T47D (cell line): ENCODE measurements at regions not wholly inside any gene's neighbourhood (a gene's known extent, or its start where the extent isn't known, plus 50 kb on each side); places are given as distances from the start of the nearest gene placed in this dataset.
"Not testable (repeated sequence)": the region's sequence is repeated elsewhere in the genome, so short reads cannot be mapped to it uniquely, and the experiment has no call there.

ENCODE experiments used
- DNase-seq, 2 experiments: peaks; one replicate each; pipeline versions ENCODE4 v3.0.0 to v3.0.0-alpha.2; 2011 to 2012; ENCODE audit warnings: low read depth in 1 of 2, low spot score in 1 of 2
- JUND ChIP-seq: IDR thresholded peaks from 2 replicates; pipeline ENCODE4 v1.6.1; 2012; ENCODE audit warnings: low read depth
- in situ Hi-C: cut with HindIII; loops from 2 replicates; pipeline ENCODE4 v1.10.0; 2016; ENCODE audit warnings: low sequenced_read_pairs, low pct_unique_long_range_greater_than_20kb

- TF ChIP-seq JUND, result no peak
- in situ Hi-C loops, result no loop called here
- no peak for DNase-seq
Measured at GRCh38 chr2:84231478-84231877, 227.6 kb downstream of the SUCLG1 start.

- no peak for TF ChIP-seq JUND
- in situ Hi-C loops, result no loop called here
- DNase-seq, result no peak
Measured at GRCh38 chr2:84224121-84224520, 235.0 kb downstream of the SUCLG1 start.

- no peak for TF ChIP-seq JUND
- no peak for DNase-seq
- in situ Hi-C loops, result no loop called here
Measured at GRCh38 chr2:84223191-84223590, 235.9 kb downstream of the SUCLG1 start.

GRCh38 chr2:84221102-84221501 is 238.0 kb downstream of the SUCLG1 start:
- in situ Hi-C loops, DNase-seq: not testable (repeated sequence)

- no peak for TF ChIP-seq JUND
- in situ Hi-C loops, result no loop called here
- DNase-seq, result no peak
Measured at GRCh38 chr2:84217456-84217855, 241.6 kb downstream of the SUCLG1 start.

- no peak for TF ChIP-seq JUND
- in situ Hi-C loops, result no loop called here
- DNase-seq, result no peak
Measured at GRCh38 chr2:84214455-84214854, 244.6 kb downstream of the SUCLG1 start.

GRCh38 chr2:84212611-84213314 is 246.3 kb downstream of the SUCLG1 start:
- no peak for TF ChIP-seq JUND
- no peak for DNase-seq
- in situ Hi-C loops, result no loop called here

- no peak for TF ChIP-seq JUND
- no peak for DNase-seq
- in situ Hi-C loops, result no loop called here
Measured at GRCh38 chr2:84209941-84210340, 249.1 kb downstream of the SUCLG1 start.

- DNase-seq, result no peak
- in situ Hi-C loops, result no loop called here
- no peak for TF ChIP-seq JUND
Measured at GRCh38 chr2:84204995-84205394, 254.1 kb downstream of the SUCLG1 start.

- TF ChIP-seq JUND, result no peak
- in situ Hi-C loops, result no loop called here
- DNase-seq, result no peak
Measured at GRCh38 chr2:84202166-84202565, 256.9 kb downstream of the SUCLG1 start.

- in situ Hi-C loops, result no loop called here
- no peak for DNase-seq
- no peak for TF ChIP-seq JUND
Measured at GRCh38 chr2:84201158-84201557, 257.9 kb downstream of the SUCLG1 start.

GRCh38 chr2:84197901-84198300 is 261.2 kb downstream of the SUCLG1 start:
- no peak for DNase-seq
- in situ Hi-C loops, result no loop called here
- TF ChIP-seq JUND, result no peak

- DNase-seq, result no peak
- in situ Hi-C loops, result no loop called here
Measured at GRCh38 chr2:84194949-84195644, 264.0 kb downstream of the SUCLG1 start.

More at GRCh38 chr2:84194949-84195644, 264.0 kb downstream of the SUCLG1 start:
- no peak for TF ChIP-seq JUND
